Sigmoid colon (tissue), 4 donors: ENCODE measurements at regions not wholly inside any gene's neighbourhood (a gene's known extent, or its start where the extent isn't known, plus 50 kb on each side); places are given as distances from the start of the nearest gene placed in this dataset.

ENCODE experiments used
- EP300 ChIP-seq, 4 donors: sonication (generic); formaldehyde crosslinking; IDR thresholded peaks; one replicate each; pipeline ENCODE4 v1.6.1; 2017; ENCODE audit warnings: antibody characterized with exemption in 4 of 4
- TF ChIP-seq, protein P1 (sequence below), 4 experiments: fragments of 450-650 bp in 3 of 4; fragments of 200-600 bp in 1 of 4; IDR thresholded peaks; one replicate each; pipeline ENCODE4 v1.5.1; 2016 to 2019; ENCODE audit warnings: antibody characterized with exemption in 4 of 4, mild to moderate bottlenecking in 3 of 4, moderate library complexity in 2 of 4

DNA sequence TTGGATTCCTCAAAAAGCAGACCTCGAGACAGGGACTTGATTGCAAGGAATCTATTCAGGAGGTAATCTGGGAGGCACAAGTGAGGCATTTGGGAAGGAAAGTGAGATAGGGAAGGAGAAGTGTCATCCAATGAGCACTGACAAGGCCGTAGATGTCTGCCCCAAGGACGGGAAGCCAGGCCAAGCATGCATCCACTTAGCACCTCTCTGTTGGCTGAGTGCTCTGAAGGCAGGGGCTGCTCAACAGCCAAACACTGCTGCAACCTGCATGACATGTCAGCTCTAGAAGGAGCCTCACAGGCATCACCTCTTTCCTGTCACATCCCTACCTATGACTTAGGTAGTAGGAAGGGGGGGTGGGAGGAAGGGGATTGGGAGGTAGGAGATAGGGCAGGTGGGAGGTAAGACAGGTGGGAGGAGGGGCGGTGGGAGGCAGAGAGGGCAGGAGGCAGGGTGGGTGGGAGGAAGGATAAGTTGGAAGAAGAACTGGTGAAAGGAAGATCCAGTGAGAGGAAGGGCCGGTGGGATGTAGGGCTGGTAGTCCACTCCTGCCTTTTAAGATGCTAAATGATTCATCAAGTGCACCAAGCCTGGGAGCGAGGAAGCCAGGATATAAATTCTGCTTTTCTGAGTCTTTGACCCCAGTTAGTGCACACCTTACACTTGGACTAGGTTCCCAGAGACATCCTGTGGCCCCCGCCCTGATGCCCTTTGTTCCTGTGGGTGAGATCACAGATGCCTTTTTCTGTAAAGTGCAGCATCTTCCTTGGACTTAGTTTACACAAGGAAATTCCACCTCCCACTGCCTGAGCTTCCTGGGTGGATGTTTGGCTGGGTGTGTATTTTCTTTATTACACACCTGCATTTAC is 83.8 kb upstream of the NXT1 start:
- TF ChIP-seq, protein P1, sequence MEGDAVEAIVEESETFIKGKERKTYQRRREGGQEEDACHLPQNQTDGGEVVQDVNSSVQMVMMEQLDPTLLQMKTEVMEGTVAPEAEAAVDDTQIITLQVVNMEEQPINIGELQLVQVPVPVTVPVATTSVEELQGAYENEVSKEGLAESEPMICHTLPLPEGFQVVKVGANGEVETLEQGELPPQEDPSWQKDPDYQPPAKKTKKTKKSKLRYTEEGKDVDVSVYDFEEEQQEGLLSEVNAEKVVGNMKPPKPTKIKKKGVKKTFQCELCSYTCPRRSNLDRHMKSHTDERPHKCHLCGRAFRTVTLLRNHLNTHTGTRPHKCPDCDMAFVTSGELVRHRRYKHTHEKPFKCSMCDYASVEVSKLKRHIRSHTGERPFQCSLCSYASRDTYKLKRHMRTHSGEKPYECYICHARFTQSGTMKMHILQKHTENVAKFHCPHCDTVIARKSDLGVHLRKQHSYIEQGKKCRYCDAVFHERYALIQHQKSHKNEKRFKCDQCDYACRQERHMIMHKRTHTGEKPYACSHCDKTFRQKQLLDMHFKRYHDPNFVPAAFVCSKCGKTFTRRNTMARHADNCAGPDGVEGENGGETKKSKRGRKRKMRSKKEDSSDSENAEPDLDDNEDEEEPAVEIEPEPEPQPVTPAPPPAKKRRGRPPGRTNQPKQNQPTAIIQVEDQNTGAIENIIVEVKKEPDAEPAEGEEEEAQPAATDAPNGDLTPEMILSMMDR (IDR thresholded peaks at IDR 0.05): no peak
- TF ChIP-seq EP300 (IDR thresholded peaks at IDR 0.05): no peak
